ENCODE measurements at regions not wholly inside any gene's neighbourhood (a gene's known extent, or its start where the extent isn't known, plus 50 kb on each side); places are given as distances from the start of the nearest gene placed in this dataset.

GRCh38 chr3:174342941-174343501 lies 516.1 kb upstream of the NAALADL2 start:
- TF ChIP-seq YY1 (IDR thresholded peaks at IDR 0.05; ENCODE audit: insufficient read depth, insufficient read length), result no peak
- no peak for TF ChIP-seq ZNF274 (IDR thresholded peaks at IDR 0.05; ENCODE audit: low read depth, low read length)

All from NT2/D1 (cell line).